Skin of body (tissue), 1 donor: ENCODE measurements at regions not wholly inside any gene's neighbourhood (a gene's known extent, or its start where the extent isn't known, plus 50 kb on each side); places are given as distances from the start of the nearest gene placed in this dataset.
"Not testable (repeated sequence)": the region's sequence is repeated elsewhere in the genome, so short reads cannot be mapped to it uniquely, and the experiment has no call there.

ENCODE experiments used
- DNase-seq: peaks from one replicate; lab custom pipeline; 2025; lab: John Stamatoyannopoulos, UW

- peak; percentile 79 for DNase-seq
Measured at GRCh38 chr12:42923156-42923555, 333.6 kb upstream of the PRICKLE1 start.

DNA sequence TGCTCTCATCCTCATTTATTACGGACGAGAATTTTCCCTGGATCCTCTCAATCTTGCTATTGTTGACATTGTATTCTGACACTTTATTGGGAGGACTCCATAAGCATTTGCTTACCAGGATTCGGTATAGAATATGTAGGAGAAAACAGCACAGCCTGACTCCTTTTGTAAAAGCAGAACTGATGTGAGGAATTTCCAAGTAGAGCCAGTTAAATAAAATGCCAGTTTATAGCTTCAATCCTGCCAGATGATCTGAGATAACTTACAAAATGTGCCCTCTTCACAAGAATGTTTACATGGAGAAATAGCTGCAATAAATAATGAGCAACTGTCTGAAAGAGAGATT lies 332.9 kb upstream of the PRICKLE1 start:
- DNase-seq = peak; percentile 21

- DNase-seq = peak; percentile 25
Measured at GRCh38 chr12:42921741-42922504, 332.4 kb upstream of the PRICKLE1 start.

- no peak for DNase-seq
Measured at GRCh38 chr12:42919691-42920090, 330.1 kb upstream of the PRICKLE1 start.

- peak; percentile 63 for DNase-seq
Measured at GRCh38 chr12:42918443-42918842, 328.9 kb upstream of the PRICKLE1 start.

DNA sequence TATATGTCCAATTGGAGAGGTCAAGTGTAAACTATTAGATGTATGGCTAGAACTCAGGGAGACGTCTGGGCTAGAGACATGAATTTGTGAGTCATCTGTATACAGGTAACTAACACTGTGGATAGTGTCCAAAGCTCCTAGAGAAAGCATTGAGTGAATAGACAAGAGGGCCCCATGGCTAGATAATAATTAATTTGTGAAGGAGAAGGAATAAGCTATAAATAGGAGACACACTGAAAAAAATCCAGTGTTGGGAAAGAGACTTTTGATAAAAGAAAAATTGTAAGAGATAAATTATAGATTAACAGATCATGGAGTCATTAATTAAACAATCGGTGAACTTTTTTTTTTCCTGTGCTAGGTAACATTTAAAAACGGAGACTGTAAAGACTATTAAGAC lies 326.6 kb upstream of the PRICKLE1 start:
- no peak for DNase-seq

- DNase-seq = no peak
Measured at GRCh38 chr12:42915426-42915825, 325.9 kb upstream of the PRICKLE1 start.

GRCh38 chr12:42912367-42912766 lies 322.8 kb upstream of the PRICKLE1 start:
- no peak for DNase-seq

DNA sequence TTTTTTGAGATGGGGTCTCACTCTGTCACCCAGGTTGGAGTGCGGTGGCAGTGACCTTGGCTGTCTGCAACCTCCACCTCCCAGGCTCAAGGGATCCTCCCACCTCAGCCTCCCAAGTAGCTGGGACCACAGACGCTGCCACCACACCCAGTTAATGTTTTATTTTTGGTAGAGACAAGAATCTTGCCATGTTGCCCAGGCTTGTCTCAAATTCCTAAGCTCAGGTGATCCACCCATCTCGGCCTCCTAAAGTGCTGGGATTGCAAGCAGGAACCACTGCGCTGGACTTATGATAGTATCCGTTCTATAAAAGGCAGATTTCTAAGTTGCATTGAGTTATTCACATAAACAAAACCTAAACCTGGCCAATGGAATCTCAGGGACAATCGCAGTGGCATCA lies 321.1 kb upstream of the PRICKLE1 start:
- DNase-seq = no peak

GRCh38 chr12:42908712-42909111 lies 319.2 kb upstream of the PRICKLE1 start:
- no peak for DNase-seq

DNA sequence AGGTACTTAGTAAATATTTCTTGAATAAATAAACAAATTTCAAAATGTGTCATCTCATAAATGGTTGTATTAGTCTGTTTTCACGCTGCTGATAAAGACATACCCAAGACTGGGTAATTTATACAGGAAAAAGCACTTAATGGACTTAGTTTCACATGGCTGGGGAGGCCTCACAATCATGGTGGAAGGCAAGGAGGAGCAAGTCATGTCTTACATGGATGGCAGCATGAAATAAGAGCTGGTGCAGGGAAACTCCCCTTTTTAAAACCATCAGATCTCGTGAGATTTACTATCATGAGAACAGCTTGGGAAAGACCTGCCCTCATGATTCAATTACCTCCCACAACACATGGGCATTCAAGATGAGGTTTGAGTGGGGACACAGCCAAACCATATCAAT lies 317.3 kb upstream of the PRICKLE1 start:
- DNase-seq = not testable (repeated sequence)

GRCh38 chr12:42905419-42905705 lies 315.8 kb upstream of the PRICKLE1 start:
- no peak for DNase-seq

DNA sequence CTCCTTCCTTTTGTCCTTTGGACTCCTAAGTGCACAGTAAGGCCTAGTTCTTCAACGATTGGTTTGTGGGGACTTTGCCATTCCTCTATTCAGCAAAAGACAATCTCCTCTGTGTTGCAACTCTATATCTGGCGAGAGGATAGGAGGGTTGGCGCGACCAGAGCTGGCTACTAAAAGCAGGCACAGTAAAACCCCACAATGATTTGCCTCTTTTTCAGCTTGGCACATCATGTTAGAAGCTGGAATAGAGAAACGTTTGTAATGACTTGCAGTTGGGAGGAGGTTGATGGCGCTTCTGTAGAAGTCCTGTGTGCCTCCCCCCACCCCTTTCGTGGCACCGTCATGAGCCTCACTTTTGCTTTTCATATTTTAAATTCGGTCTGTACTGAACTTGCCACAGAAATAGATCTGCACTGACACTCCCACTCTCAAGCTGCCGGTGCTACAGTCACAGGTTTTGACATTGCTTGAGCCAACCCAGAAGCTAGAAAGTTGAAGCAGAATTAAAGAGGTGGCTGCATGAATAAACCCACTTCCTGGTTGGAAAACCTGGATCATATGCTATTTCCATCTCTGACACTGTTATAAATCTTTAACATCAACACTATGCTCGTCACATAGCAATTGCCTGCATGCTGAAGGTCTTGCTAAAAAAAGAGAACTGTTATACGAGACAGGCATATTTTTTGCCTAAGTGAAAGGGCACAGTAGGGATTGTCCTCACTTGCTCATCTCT lies 315.3 kb upstream of the PRICKLE1 start:
- DNase-seq = no peak

- peak; percentile 51 for DNase-seq
Measured at GRCh38 chr12:42903736-42904135, 314.2 kb upstream of the PRICKLE1 start.

DNA sequence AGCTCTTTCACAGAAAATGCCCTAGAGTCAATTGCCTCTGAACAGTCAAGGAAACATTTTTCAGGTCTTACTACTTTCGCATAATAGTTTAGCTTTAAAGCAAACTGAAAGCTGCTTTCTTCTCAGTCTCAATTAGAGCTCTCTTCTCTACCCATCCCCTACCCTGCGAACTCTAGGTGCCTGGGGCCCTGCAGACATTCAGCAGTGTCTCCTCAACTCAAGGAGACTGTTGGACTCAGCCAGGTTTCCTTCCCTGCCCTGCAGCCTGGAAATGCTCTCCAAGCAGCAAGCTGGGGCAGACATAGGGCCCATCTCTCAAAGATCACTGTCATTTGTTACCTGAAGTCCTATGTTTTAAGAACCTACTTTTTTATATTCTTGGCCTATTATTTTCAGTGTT lies 312.5 kb upstream of the PRICKLE1 start:
- no peak for DNase-seq

- no peak for DNase-seq
Measured at GRCh38 chr12:42893803-42894202, 304.3 kb upstream of the PRICKLE1 start.

DNA sequence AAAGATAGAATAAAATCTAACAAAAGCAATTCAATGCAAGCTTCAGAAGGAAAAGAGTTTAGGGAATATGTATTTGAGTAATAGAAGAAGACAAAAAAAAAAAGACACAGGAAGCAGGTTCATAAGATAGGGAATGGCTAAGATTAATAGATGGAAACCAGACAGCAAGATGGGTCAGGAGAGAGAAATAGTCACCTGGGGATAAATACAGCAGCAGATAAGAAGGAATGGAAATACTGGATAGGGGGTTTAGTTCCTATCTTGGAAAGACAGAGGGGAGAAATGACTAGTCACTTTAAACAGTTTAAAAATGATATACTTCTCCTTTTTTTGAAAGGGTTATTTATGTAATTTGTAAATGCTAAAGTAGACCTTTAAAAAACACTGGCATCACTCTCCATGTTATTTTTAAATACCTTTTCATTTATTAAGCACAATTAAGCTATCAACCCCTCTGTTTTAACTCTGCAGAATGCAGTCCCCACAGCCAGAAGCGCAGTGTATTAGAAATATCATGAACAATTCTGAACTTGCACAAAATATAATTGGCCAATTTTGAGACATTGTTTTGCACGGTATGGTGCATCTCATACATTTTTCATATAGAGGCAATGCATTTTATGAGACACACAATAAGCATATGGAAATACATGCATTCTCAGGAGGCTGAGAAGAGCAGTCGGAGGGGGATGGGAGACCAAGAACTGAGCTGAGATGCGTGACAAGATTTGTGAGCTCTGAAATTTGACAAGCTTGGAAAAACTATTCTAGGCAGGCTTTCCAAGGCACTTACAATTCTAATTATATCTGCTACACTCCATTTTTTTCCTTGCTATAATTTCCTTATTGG lies 303.4 kb upstream of the PRICKLE1 start:
- peak; percentile 60 for DNase-seq

- no peak for DNase-seq
Measured at GRCh38 chr12:42887657-42888056, 298.1 kb upstream of the PRICKLE1 start.

GRCh38 chr12:42886160-42886559 lies 296.6 kb upstream of the PRICKLE1 start:
- DNase-seq = no peak

- DNase-seq = no peak
Measured at GRCh38 chr12:42885677-42886076, 296.1 kb upstream of the PRICKLE1 start.

- DNase-seq = no peak
Measured at GRCh38 chr12:42884116-42884515, 294.6 kb upstream of the PRICKLE1 start.

DNA sequence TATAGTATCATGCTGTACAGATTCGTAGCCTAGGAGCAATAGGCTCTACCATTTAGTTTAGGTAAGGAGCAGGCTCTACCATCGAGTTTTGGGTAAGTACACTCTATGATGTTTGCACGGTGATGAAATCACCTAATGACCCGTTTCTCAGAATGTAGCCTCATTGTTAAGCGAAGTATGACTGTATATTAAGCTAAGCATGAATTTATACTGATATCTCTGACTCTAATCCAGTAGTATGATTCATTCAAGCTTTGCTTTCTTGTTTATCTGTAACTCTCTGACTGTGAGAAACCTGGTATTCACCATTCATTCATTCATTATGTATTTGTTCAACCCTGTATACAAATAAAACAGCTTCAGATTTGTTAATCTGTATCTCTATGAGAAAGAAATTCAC lies 283.9 kb upstream of the PRICKLE1 start:
- DNase-seq = no peak
